NCI-H1105 treated with DMSO at 0.1 percent for 48 hours (cell line): ENCODE measurements at regions not wholly inside any gene's neighbourhood (a gene's known extent, or its start where the extent isn't known, plus 50 kb on each side); places are given as distances from the start of the nearest gene placed in this dataset.

ENCODE experiments used
- DNase-seq: peaks from one replicate; lab custom pipeline; 2025; lab: John Stamatoyannopoulos, UW

DNA sequence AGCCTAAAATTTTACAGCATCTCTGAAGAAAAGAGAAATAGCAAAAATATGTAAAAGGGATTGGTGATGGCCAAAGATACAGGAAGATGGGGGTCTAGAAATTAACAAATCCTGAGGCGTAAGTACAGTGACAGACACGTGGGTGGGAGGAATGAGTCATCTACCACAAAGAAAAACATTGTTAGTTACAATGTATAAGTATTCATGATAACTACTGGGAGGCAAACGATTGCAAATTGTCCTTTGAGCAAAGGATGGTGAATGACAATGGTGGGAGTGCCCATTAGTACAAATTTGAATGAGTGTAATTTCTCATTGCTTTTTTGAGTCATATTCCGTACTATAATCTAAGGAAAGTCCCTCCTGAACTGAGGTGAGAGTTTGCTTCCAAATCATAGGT, 809.0 kb upstream of the FAM98A start:
- DNase-seq, result no peak

DNA sequence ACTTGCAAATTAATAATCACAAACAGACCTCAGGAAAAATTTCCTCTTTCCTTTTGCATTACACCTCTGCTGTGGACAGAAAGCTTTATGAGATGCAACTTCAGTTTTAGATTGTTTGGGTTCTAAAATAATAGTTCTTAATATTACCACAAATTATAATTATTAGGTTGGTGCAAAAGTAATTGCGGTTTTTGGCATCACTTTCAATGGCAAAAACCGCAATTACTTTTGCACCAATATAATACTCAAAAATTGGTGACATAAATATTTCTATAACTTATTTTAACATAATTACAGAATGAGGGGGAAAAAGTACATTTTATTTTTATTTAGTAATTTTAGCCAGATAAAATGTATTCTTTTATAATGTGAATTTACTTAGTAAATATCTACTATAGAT, 804.4 kb upstream of the FAM98A start:
- no peak for DNase-seq

DNA sequence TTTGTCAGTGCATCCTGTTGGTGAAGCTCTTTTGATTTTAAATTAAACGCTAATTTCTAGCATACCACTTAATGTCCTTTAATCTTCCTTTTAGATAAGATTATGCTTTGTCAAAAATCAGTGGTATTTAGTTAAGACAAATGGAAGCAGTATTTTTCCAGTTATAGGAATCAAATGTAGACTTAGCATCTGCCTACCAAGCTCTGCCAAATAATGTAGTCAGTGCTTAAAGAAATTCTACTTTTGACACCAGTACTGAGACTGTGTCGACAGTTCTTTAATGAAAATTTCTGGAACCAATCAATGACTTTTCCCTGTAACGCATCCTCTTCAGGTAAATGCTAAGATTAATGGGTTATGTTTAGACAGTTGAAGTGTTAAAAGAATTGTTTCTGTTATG, 803.3 kb upstream of the FAM98A start:
- DNase-seq, result no peak

DNA sequence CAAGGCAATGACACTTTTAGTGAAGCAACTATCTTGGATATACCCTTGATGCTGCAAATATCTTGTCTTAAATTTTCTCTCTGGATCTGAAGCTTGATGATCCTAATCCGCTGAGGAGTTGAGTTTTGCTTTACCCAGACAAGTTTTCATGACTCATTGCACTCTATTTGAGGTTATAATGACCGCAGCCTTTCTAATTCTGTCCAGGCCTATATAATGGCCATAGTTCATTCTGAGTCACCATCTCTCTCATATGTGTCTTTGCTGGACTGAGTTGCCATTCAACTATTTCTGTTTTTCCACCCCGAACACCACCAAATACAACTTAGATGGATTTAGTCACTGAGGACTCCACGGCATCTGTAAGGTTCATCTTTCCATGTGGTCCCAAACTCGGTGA, 802.1 kb upstream of the FAM98A start:
- DNase-seq, result no peak

DNA sequence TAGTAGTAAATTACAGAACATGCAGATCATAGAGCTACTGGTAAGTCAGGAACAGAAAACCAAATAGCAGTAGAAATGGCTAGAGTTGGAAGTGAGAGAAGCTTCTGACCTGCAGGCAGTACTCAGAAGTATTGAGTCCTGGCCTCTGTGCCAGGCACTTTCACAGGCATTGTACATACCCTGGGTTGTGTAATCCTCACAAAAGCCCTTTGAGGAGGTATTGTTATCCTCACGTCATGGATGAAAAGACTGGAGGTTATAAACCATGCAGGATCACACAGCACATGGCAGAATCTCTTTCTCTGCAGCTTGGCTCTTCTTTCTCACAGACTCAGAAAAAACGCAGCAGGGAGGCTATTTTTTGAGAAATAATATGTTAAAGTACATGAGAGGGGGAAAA, 789.3 kb upstream of the FAM98A start:
- DNase-seq, result no peak

DNA sequence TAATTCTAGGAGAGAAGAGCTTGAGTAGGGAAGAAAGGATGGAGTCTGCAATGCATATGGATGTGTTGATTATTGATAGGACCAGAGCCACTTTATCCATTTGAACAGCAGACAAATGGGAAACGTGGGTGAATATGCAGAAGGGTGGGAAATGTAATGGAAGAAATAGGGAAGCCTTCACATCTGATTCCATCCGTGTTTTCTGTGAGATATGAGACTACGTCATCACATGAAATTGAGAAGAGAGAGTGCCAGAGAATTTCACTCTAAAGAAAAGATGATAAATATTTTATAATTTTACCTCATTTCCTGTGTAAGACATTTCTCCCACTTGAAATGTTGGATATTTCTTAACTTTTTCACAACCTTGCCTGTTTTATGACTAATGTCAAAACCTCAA, 788.4 kb upstream of the FAM98A start:
- no peak for DNase-seq

DNA sequence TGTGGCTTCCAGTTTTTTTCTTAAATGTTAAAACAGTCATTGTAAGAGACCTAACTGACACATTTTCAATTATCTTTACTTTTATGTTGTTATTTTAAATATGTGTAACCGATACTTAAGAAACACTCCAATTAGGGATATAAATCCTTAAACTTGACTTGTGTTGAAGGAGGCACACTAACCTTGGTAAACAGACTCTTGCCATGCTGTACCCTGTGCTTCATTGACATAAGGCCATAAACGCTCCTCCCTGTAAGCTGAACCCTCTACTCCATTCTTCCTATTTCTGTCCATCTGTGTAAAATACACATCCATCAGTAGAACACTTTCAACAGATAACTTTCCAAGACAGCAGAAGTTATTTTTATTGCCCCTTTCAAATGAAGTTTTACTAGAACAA, 780.5 kb upstream of the FAM98A start:
- no peak for DNase-seq

DNA sequence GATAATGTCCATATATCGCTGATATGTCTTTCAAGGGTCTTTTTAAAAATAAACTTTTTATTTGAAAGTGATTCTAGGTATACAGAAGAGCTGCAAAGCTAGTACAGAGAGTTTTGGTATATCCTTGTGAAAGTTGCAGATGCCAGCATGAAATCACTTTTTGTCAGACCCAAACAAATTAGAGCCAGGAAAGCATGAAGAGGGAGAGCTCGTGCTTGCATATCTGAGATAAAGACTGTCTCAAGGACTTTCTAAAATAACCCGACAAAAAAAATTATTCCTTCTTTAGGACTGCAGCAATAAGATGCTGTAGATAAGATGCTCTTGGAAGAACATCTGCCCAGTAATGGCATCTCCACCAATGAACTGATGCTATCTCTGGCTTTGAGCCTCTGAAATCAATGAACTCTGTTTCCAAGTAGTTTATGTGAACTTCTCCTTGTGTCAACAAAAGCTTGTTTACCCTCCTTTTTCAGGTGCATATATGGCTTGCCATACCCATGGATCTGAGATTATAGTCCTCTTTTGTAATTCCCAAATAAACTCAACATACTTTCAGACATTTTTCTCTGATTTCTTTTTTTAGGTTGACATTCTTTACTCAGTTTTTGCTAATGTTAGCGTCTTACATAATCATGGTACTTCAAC, 774.6 kb upstream of the FAM98A start:
- DNase-seq, result no peak

DNA sequence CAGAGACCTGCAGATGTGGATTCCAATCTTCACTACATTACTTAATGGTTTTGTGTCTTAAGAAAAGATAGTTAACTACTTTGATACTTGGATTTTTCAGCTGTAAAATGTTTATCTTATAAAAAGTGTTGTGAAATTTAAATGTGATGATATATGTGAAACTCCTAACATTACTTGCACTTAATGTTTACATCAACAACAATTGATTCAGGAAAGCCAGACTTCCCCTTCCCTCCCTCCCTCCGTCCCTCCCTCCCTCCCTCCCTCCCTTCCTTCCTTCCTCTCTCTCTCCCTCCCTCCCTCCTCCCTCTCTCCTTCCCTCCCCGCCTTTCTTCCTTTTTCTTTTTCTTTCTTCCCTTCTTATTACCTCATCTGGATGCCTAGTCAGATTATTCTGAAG, 773.9 kb upstream of the FAM98A start:
- no peak for DNase-seq

DNA sequence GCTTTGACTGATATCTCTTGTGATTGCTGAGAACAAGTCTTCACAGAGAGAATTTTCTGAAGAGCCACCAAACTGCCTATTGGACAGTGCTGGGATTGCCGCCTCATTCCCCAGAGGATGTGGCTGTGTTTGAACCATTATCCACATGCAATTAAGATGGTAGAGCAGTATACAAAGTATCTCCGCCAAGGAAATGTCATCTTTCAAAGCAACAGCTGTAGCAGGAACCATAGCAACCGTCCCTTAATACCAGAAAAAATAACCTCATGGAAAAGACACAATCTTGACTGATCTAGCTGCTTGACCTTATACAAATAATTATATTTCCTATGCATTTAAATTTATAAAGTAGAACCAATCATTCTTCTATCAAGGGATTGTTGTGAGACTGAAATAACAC, 772.6 kb upstream of the FAM98A start:
- DNase-seq, result no peak

DNA sequence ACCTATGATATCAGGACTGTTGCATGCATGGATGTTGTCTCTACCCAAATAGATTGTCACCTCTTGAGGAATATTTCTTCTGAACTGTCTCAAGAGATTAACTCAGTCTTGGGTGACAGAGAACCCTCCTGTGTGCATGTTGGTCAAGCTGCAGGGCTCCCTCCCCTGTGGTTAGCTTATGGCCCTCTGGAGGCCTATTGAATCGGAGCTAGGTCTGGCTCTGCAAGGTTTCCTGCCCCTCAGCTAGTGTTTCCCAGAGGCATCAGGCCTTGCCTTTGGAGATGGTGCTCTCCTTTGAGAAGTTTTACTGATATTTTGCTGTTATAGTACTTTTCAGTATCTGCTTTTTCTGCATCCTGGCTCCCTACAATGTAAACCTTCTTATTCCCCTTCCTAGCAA, 769.2 kb upstream of the FAM98A start:
- no peak for DNase-seq

DNA sequence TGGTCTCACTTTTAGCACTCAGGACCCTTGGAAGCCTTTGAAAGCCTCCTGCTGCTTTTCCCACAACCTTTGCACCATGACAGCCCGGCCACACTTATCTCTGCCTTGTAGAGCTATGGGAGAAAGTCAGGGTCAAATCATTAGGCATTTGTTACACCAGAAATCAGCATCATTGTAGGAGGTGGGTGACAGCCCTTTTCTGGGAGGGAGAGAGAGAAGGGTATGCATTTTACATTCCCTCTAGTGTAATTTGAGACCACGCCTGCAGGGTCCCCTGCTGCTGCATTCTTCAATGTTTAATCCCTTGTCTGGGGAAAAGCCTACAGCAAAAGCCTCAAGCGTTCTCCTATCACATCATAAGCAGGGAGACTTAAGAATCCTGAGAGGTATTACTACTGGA, 766.8 kb upstream of the FAM98A start:
- DNase-seq, result no peak

DNA sequence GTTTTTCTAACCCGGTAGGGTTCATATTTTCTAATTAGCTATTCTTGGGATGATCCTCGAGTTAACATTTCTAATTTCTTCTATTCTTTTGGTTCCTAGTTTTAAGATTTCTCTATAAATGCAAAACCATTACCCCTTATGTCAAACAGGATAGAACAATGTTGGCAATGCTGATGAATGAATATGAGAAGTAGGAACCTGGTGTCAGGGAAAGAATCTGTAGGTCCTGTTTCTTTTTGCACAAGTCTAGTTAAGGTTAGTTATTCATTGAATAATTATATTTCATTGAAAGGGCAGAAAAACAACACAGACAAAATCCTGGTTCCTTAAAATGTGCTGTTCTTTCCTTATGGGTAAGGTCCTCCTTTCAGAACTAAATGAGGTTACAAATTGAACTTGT, 766.4 kb upstream of the FAM98A start:
- DNase-seq, result no peak

DNA sequence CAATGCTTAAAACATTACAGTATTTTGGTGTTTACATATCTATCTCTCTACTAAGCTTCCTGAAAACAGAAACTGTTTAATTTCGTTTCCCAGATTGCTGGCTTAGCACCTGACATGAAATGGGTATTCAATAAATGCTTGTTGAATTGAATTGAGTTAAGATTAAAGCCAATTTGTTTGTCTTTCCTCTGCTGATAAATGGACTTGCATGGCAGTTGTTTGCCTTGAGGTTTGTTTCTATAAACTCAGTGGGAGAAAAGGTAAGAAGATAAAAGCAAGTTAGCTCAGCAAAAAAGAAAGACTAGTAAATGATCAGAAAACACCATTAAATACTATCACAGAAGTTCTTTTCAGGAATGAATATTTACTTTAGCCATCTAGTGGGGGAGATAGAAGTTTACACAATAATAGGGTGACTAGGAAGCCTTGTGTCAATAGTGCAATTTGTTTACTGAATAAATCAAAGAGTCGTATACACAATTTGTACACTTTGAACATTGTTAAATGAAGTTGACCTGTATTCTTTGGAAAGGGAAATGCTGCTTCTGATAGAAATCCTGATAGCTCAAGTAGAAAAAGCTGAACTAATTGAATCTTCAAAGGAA, 754.5 kb upstream of the FAM98A start:
- no peak for DNase-seq

DNA sequence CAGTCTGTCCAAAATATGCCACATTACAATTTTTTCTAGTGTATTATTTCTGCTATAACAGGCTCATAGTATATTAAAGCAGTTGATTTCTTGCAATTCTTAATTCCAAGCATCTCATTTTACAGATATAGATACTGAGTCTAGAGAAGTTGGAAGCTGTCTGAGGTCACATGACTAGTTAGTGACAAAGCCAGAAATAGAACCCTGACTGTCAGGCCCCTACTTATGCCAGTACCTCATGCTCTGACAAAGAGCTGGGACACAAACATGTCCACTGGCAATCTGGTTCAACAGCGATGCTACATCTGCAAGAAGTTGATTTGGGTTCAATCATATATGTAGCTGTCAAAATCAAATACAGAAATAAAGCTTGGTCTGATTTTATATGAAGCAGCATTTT, 750.4 kb upstream of the FAM98A start:
- no peak for DNase-seq

DNA sequence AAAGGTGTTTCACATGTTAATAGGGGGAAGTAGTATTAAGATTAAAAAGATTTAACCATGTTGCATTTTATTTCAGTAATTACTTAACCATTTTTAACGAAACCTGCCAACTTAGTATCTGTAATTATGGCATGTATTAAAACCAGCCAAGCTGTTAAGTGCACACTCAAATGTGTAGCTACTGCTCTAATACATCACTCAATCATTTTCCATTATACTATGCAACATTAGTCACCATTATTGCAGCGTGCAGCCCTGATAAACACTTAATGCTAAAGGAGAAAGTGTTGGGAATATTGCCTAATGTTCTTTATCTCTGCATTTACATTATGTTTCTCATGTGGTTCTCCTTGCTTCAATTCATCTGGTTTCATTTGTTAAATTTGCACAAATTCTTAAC, 745.9 kb upstream of the FAM98A start:
- DNase-seq, result no peak

DNA sequence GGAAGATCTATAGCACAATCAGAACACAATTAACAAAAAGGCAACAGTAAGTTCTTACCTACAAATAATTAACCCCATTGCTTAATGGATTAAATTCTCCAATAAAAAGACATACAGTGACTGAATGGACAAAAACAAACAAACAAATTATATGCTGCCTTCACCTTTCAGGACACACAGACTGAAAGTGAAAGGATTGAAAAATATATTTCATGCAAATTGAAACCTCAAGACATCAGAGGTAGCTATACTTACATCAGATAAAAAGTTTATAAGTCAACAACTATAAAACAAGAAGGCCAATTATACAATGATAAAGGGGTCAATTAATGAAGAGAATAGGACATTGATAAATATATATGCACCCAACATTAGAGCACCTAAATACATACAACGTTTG, 741.2 kb upstream of the FAM98A start:
- no peak for DNase-seq

DNA sequence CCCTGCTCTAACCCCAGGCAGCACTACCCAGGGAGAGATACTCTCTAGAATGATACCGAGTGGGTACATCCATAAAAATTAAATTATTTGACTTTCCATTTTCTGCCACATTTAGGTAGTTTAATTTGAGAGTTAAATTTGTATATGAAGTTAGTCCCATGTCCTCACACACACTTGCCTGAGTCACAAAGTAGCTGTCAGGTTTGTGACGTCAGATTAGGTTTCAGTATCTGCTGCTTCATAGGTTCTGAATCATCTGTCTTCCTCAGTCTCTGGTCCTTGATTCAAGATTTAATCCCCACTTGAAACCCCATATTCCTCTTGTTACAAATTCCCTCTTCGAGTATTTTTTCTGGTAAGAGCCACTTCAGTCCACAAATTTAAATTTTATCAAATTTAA, 738.6 kb upstream of the FAM98A start:
- DNase-seq, result no peak

DNA sequence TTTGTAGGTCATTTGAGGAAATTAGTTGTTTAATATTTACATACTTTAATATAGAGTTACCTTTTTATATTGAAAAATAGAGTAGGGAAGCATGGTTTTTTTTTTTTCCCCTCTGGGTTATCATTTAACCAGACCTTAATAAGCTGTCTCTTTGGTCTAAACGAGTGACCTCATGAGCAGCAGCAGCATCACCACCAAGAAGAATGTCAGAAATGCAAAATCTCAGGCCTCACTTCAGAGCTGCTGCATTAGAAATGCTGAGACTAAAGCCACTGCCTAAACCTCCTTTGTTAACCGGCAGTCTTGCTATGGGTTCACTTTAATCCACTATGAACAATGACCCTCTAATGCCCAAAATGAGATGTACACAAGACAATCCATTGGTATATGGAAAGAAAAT, 733.7 kb upstream of the FAM98A start:
- DNase-seq, result no peak

DNA sequence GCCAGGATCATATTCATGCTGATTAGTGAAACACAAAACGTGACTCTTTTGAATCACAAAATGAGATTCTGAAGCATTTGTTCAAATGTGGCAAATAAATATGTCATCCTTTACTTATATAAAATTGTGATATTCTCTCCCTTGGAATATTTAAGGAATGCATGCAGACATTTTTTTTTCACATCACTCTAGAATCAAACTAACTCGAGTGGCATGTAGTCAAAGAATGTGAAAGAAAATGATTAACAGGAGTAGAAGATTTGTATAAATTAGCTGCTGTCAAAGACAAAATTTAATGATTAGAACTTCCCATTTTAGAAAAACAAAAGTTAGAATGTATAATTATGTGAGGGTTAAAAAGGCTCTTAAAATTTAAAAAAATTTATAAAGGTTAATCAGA, 721.0 kb upstream of the FAM98A start:
- DNase-seq, result no peak

DNA sequence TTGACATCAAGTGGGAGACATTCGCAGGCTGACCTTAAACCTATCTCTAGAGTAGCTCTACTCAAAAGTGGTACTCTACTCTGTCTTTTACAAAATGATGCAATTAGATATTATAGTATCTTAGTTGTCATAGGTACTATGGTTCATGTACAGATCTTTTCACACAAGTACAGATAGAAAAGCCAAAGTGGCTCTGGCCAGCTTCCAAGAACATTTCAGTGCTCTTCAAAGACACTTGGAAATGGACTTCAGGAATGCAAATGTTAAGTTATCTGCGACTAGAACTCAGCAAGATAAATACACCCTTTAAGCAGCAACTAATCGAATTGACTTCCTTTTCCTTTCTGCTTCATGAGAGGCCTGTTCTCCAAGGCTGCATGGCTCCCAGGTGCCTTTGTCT, 718.7 kb upstream of the FAM98A start:
- no peak for DNase-seq

DNA sequence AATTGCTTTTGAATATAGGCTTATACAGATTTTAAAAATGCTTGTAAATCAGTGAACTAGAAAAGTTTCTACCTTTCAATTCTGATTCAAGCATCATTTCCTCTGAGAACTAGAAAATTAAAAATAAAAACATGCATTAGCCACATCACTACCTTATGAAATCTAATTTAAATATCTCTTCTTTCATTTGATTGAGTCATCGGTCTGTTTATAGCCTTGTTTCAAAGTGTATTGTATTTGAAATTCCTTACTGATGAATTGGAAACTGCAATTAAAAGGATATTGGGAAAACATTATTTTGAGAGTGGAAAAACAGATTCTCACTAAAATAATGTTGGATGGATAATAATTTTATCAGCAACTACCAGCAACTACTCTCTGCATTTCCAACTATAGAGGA, 717.7 kb upstream of the FAM98A start:
- DNase-seq, result no peak

DNA sequence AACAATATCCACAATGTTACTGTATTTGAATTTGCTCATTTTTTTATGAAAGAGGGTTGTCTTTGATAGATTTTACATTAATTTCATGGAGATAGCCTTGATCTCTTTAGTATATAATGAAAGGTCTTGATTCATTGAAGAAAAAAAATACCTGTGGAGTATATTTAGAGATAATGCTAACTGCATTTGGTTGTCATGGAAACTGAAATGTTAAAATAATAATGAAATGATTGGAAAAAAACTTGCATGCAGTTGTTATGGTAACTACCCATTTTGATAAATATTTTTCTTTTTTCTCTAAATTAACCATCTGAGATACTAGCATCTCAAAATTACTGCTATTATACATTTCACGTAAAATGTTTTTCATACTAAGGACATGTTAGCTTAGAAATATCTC, 712.7 kb upstream of the FAM98A start:
- DNase-seq, result no peak

DNA sequence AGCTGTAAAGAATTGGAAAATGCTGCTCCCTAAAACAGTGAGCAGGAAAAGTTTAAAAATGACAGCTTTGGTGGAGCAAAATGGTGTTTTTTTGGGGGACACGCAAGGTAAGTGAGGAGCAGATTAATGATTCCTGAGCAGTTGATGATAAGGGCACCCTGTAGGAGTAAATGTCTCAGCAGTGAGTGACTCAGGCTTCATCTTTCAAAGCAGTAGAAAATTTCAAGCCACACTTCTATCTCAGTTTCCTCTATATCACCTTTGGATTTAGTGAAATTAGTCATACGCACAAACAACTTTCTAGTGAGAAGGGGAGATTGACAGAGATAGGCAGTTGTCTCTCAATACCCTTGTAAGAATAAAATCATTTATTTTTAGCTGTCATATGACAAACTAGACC, 709.0 kb upstream of the FAM98A start:
- DNase-seq, result no peak

DNA sequence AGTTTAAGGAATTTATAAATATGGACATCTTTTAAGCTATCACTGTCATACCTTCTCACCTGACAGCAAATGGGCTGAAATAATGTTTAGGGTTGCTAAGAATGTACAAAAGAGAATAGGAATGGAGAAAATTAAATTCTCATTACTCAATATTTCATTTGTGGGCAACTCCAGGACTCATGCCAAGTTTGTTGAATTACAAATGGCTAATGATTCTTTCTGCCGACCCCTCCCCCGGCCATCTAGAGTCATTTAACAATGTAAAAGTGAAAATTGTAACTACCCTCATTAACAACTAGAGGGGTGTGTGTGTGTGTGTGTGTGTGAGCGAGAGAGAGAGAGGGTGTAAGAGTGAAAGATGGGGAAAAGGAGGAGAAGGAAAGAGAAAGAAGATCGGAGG, 708.5 kb upstream of the FAM98A start:
- DNase-seq, result no peak
